GM18907 (cell line): ENCODE measurements at regions not wholly inside any gene's neighbourhood (a gene's known extent, or its start where the extent isn't known, plus 50 kb on each side); places are given as distances from the start of the nearest gene placed in this dataset.
"Not testable (repeated sequence)": the region's sequence is repeated elsewhere in the genome, so short reads cannot be mapped to it uniquely, and the experiment has no call there.

Experiments
- ATAC-seq: cut with Tn5 transposase; IDR thresholded peaks from one replicate; pipeline ENCODE4 v1.9.1; 2021; ENCODE audit warnings: mild to moderate bottlenecking, moderate library complexity; ENCODE audit not compliant: unreplicated experiment

- ATAC-seq: no peak
Observed at GRCh38 chr18:1104181-1104881, 199.7 kb downstream of the ADCYAP1 start.

- no peak for ATAC-seq
Observed at GRCh38 chr18:1124495-1124894, 219.8 kb downstream of the ADCYAP1 start.

- no peak for ATAC-seq
Observed at GRCh38 chr18:1133541-1133940, 228.9 kb downstream of the ADCYAP1 start.

- no peak for ATAC-seq
Observed at GRCh38 chr18:1147730-1148129, 243.1 kb downstream of the ADCYAP1 start.

- no peak for ATAC-seq
Observed at GRCh38 chr18:1149709-1150108, 245.0 kb downstream of the ADCYAP1 start.

- ATAC-seq: no peak
Observed at GRCh38 chr18:1150344-1150743, 245.7 kb downstream of the ADCYAP1 start.

- not testable (repeated sequence) for ATAC-seq
Observed at GRCh38 chr18:1152958-1153357, 248.3 kb downstream of the ADCYAP1 start.

GRCh38 chr18:1173593-1173992 lies 268.9 kb downstream of the ADCYAP1 start:
- no peak for ATAC-seq

- no peak for ATAC-seq
Observed at GRCh38 chr18:1177232-1177631, 272.6 kb downstream of the ADCYAP1 start.

GRCh38 chr18:1191341-1191740 lies 286.7 kb downstream of the ADCYAP1 start:
- ATAC-seq: no peak

- ATAC-seq: no peak
Observed at GRCh38 chr18:1213126-1213525, 308.5 kb downstream of the ADCYAP1 start.

GRCh38 chr18:1222880-1223279 lies 318.2 kb downstream of the ADCYAP1 start:
- no peak for ATAC-seq

GRCh38 chr18:1227025-1227424 lies 322.4 kb downstream of the ADCYAP1 start:
- no peak for ATAC-seq

GRCh38 chr18:1229634-1230033 lies 325.0 kb downstream of the ADCYAP1 start:
- no peak for ATAC-seq

GRCh38 chr18:1232867-1233266 lies 328.2 kb downstream of the ADCYAP1 start:
- no peak for ATAC-seq

GRCh38 chr18:1240701-1241100 lies 336.0 kb downstream of the ADCYAP1 start:
- ATAC-seq: no peak

- no peak for ATAC-seq
Observed at GRCh38 chr18:1244397-1245122, 339.9 kb downstream of the ADCYAP1 start.

- ATAC-seq: no peak
Observed at GRCh38 chr18:1246827-1247226, 342.2 kb downstream of the ADCYAP1 start.

- ATAC-seq: no peak
Observed at GRCh38 chr18:1252534-1252933, 347.9 kb downstream of the ADCYAP1 start.

- ATAC-seq: no peak
Observed at GRCh38 chr18:1252936-1253335, 348.3 kb downstream of the ADCYAP1 start.

- ATAC-seq: no peak
Observed at GRCh38 chr18:1253827-1254226, 349.2 kb downstream of the ADCYAP1 start.

- no peak for ATAC-seq
Observed at GRCh38 chr18:1261054-1261453, 356.4 kb downstream of the ADCYAP1 start.
